ENCODE measurements at regions not wholly inside any gene's neighbourhood (a gene's known extent, or its start where the extent isn't known, plus 50 kb on each side); places are given as distances from the start of the nearest gene placed in this dataset.

DNA sequence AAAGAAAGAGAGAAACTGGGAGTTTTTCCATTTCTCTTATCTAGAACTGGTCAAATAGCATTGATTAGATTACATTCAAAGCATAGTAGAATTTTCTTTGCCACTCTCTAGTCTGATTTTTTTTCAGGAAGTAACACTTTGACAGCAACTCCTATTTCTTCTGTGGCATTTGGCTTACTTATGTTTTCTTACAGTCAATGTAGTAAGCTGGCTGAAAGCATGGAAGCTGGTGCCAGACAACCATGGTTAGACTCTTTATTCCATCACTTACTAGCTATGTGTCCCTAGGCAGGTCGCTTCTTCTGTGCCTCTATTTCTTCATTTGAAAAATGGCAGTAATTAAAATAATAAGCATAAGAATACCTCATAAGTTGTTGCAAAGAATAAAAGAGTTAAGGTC lies 54.2 kb upstream of the OPRM1 start:
- Histone ChIP-seq H3K27me3 (ENCODE audit: control insufficient read depth in 1 of 2, insufficient read depth in 2 of 2, low read length in 2 of 2) (no peaks in the 10 kb centered on the region), H4K20me1 (ENCODE audit: insufficient read depth, low read length) (no peaks in the 10 kb centered on the region), H3K4me3 (replicated peaks in 1 of 3; ENCODE audit: insufficient read depth in 1 of 3, low read depth in 2 of 3, low read length in 3 of 3) (no peak overlapping the region), H3K36me3 (replicated peaks in 1 of 2; ENCODE audit: control insufficient read depth in 1 of 2, insufficient read depth in 2 of 2, low read length in 2 of 2) (no peaks in the 10 kb centered on the region; a peak in 1 of 5 replicates), H3K9ac (ENCODE audit: insufficient read depth, low read depth, low read length) (no peak overlapping the region), H3K4me1 (ENCODE audit: insufficient read depth, low read length) (peaks cover 2% of the 10 kb centered on the region; the same call in 1 of the 2 replicates), H3K9me3 (ENCODE audit: low read length) (no peaks in the 10 kb centered on the region), H3K79me2 (ENCODE audit: insufficient read depth, low read length) (no peaks in the 10 kb centered on the region), H2AFZ (ENCODE audit: low read length) (no peak overlapping the region), H3K4me2 (ENCODE audit: low read depth, low read length) (no peak overlapping the region), H3K27ac (ENCODE audit: extremely low read length, insufficient read depth, low read length) (no peak overlapping the region)
- BruUV-seq (replicated peaks), result no TSS peak
- FAIRE-seq, result no peak
- 2% methylated on average over 1 of the region's 1 CpG for WGBS (ENCODE audit: low lambda C conversion rate)
- in situ Hi-C loops (cut with HindIII; ENCODE audit: extremely low pct_ligation_motif_present, low pct_unique_long_range_greater_than_20kb) (no loop called here), intact Hi-C loops (cut with micrococcal nuclease; ENCODE audit: unreplicated experiment) (no loop called here)
- TF ChIP-seq ZNF761 (CRISPR knock-in tag; conservative IDR thresholded peaks at IDR 0.05) (no peak), ARNT (IDR thresholded peaks at IDR 0.05) (no peak), SAFB2 (CRISPR knock-in tag; IDR thresholded peaks at IDR 0.05; ENCODE audit: borderline replicate concordance, low read depth) (no peak), FOSL1 (CRISPR knock-in tag; IDR thresholded peaks at IDR 0.05; ENCODE audit: borderline replicate concordance) (no peak), ZNF558 (CRISPR knock-in tag; IDR thresholded peaks at IDR 0.05; ENCODE audit: borderline replicate concordance) (no peak), FOXA1 (IDR thresholded peaks at IDR 0.05) (no peak), FOXA1 (CRISPR knock-in tag; IDR thresholded peaks at IDR 0.05) (no peak), TBL1XR1 (IDR thresholded peaks at IDR 0.05; ENCODE audit: borderline replicate concordance, low read length, partially characterized antibody) (no peak), ZNF33B (CRISPR knock-in tag; IDR thresholded peaks at IDR 0.05) (no peak), ZNF569 (CRISPR knock-in tag; IDR thresholded peaks at IDR 0.05; ENCODE audit: borderline replicate concordance) (no peak), SRY (CRISPR knock-in tag; IDR thresholded peaks at IDR 0.05) (no peak), SNAPC2 (CRISPR knock-in tag; IDR thresholded peaks at IDR 0.05) (no peak)
- TF ChIP-seq, protein P1, sequence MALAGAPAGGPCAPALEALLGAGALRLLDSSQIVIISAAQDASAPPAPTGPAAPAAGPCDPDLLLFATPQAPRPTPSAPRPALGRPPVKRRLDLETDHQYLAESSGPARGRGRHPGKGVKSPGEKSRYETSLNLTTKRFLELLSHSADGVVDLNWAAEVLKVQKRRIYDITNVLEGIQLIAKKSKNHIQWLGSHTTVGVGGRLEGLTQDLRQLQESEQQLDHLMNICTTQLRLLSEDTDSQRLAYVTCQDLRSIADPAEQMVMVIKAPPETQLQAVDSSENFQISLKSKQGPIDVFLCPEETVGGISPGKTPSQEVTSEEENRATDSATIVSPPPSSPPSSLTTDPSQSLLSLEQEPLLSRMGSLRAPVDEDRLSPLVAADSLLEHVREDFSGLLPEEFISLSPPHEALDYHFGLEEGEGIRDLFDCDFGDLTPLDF (CRISPR knock-in tag; IDR thresholded peaks at IDR 0.05), result no peak
- TF ChIP-seq, protein P2, sequence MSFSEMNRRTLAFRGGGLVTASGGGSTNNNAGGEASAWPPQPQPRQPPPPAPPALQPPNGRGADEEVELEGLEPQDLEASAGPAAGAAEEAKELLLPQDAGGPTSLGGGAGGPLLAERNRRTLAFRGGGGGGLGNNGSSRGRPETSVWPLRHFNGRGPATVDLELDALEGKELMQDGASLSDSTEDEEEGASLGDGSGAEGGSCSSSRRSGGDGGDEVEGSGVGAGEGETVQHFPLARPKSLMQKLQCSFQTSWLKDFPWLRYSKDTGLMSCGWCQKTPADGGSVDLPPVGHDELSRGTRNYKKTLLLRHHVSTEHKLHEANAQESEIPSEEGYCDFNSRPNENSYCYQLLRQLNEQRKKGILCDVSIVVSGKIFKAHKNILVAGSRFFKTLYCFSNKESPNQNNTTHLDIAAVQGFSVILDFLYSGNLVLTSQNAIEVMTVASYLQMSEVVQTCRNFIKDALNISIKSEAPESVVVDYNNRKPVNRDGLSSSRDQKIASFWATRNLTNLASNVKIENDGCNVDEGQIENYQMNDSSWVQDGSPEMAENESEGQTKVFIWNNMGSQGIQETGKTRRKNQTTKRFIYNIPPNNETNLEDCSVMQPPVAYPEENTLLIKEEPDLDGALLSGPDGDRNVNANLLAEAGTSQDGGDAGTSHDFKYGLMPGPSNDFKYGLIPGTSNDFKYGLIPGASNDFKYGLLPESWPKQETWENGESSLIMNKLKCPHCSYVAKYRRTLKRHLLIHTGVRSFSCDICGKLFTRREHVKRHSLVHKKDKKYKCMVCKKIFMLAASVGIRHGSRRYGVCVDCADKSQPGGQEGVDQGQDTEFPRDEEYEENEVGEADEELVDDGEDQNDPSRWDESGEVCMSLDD (CRISPR knock-in tag; IDR thresholded peaks at IDR 0.05; ENCODE audit: borderline replicate concordance), result no peak
- TF ChIP-seq, protein P3, sequence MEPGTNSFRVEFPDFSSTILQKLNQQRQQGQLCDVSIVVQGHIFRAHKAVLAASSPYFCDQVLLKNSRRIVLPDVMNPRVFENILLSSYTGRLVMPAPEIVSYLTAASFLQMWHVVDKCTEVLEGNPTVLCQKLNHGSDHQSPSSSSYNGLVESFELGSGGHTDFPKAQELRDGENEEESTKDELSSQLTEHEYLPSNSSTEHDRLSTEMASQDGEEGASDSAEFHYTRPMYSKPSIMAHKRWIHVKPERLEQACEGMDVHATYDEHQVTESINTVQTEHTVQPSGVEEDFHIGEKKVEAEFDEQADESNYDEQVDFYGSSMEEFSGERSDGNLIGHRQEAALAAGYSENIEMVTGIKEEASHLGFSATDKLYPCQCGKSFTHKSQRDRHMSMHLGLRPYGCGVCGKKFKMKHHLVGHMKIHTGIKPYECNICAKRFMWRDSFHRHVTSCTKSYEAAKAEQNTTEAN (CRISPR knock-in tag; conservative IDR thresholded peaks at IDR 0.05), result no peak
- TF ChIP-seq, protein P4, sequence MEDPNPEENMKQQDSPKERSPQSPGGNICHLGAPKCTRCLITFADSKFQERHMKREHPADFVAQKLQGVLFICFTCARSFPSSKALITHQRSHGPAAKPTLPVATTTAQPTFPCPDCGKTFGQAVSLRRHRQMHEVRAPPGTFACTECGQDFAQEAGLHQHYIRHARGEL (CRISPR knock-in tag; IDR thresholded peaks at IDR 0.05), result no peak
- TF ChIP-seq, protein P5, sequence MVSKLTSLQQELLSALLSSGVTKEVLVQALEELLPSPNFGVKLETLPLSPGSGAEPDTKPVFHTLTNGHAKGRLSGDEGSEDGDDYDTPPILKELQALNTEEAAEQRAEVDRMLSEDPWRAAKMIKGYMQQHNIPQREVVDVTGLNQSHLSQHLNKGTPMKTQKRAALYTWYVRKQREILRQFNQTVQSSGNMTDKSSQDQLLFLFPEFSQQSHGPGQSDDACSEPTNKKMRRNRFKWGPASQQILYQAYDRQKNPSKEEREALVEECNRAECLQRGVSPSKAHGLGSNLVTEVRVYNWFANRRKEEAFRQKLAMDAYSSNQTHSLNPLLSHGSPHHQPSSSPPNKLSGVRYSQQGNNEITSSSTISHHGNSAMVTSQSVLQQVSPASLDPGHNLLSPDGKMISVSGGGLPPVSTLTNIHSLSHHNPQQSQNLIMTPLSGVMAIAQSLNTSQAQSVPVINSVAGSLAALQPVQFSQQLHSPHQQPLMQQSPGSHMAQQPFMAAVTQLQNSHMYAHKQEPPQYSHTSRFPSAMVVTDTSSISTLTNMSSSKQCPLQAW (CRISPR knock-in tag; IDR thresholded peaks at IDR 0.05), result no peak
- no peak for DNase-seq (ENCODE audit: low spot score)
- POLR2A ChIA-PET, result no interaction called here
- ATAC-seq, result no peak
- CTCF ChIA-PET (ENCODE audit: low intra/inter-chr PET ratio, low total read pairs), result no interaction called here
